Stimulated activated CD4-positive, alpha-beta T cell treated with anti-CD3 and anti-CD28 coated beads, TNF-alpha, amount 100 ng/mL, for 24 hours (primary cell): ENCODE measurements at regions not wholly inside any gene's neighbourhood (a gene's known extent, or its start where the extent isn't known, plus 50 kb on each side); places are given as distances from the start of the nearest gene placed in this dataset.

Experiments used
- DNase-seq, 3 experiments: peaks; one replicate each; pipeline ENCODE4 v3.0.0-alpha.2; 2020; ENCODE audit warnings: low read depth in 3 of 3

DNA sequence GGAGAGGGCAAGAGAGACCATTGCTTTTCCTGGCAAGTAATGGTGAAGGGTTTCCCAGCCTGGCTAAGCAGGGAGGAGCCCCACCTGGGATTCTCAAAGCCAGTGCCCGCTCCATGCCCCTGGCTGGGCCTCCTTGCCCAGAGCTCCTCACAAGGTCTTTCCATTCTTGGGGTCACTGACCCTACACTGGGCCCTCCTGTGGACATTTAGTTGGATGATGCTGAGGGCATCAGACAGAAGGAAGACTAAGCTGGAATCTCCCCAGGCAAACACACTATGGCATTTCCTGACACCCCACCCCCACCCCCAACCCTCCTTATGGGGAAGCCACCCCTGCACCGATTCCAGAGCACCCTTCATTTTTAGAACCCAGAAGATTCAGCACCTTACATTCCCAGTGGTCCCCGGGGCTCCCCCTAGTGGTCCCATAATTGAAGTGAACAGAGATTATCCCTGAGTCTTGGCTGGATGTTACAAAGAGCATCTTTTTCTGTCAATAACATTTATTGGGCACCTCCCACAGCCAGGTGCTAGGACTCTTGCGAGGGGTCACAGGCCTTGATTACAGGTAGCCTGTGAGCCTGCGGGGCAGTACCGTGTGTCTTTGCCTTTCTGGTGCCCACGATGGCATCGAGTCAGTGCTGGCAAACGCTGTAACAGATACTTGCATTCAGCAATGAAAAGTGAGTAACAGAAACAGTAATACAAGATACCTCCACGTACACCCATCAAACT lies 548.5 kb downstream of the BUD13 start:
- DNase-seq = peak; percentile 5 to 21 (median 15)

DNA sequence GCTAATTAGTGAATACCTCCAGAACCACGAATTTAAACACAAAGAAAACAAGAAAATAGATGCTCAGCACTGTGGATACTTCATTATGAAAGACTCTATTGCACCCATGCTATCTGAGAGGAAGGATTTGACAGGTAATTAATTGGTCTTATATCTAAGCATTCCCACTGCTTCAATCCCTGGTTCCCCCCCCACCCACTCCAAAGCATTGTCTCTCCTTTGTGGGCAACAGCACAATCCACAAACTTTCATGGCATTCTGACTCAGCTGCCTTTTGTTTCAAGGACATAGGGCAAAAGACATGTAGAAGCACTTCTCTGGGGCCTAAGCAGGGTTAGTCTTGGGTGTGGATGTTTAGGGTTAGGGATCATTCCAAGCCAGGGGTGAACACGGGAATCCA lies 551.4 kb downstream of the BUD13 start:
- DNase-seq = no peak

DNA sequence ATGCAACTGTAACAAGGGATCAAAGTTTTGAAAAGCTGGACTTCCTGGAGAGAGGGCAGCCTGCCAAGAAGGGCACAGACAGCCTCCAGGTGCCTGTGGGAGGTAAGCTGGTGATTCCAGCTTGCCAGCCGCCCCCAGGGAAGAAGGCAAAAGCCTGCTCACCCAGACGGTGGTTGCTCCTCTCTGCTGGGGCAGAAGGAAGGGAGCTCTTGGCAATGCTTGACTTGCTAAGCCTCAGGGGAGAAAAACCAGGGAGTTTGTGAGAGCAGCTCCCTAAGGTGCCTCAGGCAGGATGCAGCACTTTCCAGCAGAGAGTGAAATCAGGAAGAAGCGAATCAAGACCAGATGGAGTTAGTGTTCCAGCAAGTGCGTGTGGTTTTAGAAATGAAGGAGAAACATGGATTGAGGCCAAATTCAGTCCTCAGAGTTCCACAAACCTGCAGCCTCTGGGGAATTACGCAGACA lies 553.6 kb downstream of the BUD13 start:
- DNase-seq = no peak

DNA sequence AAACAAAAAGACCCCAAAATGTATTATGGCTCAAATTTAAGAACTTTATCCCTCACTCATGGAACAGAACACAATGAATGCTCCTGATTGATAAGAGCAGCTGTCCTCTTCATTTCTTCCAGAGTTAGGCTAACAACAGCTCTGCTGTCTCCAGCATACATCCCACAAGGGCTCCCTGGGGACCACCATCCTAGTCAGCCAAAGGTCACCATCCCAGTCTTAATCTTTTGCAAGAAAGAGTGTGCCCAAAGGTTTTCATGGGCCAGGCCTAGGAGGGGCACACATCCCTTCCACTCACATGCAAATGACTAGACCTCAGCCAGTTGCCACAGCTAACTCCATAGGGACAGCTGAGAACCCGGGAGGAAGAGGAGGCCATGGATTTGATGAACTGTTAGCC lies 555.3 kb downstream of the BUD13 start:
- no peak for DNase-seq

DNA sequence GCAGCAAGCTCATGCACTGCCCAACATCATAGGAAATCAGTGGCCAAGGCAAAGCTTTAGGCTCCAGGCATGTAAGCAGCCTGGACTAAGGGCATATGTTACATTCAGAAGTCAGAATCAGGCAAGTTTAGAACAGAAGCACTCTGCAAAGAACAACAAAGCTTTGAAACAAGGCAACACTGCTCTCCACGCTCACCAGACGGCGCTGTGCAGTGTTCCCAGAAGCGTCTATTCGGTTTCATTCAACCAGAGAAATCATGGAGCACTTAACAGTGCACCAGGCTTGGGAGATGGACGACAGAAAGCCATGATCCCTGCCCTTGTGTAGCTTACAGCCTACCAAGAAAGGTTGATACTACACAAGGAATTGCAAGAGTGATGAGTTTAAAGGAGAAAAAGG lies 555.8 kb downstream of the BUD13 start:
- peak in 1 of 3 experiments; percentile 8 for DNase-seq

DNA sequence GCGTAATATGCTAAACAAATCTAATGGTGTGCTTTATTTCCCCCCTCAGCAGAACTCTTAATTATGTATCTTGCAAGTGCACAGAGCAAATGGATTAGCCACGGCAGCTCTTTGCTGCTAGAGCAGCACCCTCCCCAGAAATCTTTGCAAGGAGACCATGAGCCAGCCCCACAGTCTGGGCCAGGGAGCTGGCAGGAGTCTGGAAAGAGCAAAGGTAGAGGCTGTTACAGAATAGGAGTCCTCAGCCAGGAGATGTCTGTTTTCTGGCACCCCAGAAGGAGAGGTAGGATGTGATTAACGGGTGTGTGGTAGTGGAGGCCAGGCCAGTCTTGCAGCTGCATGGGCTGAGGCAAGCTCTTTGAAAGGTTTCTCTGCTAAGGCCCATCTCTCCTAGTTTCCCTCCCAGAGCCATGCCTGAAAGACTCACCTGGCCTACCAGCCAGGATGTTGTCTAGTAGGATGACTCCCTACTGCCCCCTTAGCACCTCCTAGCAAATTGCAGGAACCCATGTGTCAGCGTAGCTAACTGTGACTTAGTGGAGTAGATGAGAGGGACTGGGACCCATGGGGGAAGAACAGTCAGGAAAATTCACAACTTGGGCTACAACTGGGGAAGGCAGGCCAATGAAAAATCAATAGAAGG lies 557.2 kb downstream of the BUD13 start:
- DNase-seq = no peak

DNA sequence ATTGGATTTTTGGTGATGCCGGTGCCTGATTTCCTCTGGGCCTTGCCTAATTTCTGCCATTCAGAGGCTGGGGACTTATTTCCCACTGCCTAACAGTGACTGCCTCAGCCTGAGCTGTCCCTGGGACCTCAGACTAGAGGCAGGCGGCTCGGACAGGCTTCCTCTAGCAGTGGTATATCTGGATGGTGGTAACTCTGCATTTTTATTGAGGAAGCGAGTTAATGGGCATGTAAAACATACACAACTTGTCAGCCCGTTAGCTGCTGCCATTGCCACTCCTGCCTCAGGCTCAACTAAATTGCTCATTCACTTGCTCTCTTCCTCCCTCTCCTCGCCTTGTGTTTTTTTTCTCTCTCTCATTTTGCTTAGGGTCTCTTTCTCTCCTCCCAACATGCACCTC lies 561.6 kb downstream of the BUD13 start:
- no peak for DNase-seq

DNA sequence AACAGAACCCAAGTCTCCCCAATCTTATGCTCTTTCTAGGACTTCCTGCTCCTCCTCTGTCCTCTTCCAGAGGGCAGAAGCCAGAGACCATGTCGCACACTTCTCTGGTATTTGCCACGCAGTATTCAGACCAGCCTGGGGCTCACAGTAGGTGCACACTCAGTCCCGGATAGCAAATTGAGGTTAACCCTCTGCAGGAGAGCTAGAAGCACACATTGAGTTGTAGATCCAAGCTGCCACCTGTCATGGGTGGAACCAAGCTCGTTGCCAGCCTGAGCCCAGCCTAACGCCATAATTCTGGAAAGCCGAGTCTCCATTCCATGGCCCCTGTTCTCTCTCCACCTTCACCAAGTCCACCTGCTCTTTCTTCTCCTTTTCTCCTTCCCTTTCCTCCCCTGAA lies 562.1 kb downstream of the BUD13 start:
- DNase-seq = no peak

DNA sequence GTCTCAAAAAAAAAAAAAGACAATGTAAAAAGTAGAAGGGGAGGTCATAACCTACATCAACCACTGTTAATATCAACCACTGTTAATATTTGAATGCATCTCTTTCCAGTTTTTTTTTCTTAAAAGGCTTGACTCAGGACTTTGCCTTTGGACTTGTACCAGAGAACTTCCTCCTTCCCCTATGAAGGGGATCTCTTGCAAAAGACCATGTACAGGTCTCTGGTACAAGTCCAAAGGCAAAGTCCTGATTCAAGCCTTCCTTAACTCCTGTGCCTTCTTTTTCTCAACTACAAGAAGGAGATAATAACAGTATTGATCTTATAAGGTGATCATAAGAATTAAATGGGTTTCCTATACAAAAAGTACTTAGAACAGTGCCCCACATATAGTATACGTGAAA lies 563.5 kb downstream of the BUD13 start:
- no peak for DNase-seq

DNA sequence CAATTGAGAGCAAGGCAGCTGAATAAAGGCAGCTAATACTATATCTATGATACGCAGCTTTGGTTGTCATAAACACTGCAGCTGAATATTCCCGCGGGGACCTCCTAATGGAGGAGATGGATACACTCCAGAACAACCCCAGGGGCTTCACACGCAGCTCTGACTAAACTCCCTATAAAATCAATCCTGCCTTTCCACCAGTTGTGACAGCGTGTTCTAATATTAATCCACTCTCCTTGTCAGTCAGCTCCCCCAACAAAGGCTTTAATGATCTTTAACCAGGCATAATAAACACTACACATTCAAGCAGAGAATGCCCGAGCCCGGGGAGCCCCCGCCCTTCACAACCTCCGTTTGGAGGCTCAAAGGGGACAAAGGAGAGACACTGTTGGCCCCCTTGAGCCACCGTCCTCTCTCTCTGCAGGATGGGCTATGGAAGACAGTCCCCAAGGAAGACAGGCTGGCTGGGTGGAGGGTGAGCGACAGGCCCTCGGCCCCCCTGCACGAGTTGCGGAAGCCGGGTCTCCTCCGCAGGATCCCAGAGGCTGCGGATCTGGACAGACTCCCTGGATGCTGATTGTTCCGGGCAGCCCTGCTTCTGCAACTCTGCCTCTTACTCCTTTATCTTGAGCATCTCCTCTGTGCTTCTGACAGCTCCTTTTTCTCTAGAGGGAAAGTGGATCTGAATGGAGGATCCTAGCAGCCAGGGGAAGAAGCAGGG lies 565.2 kb downstream of the BUD13 start:
- no peak for DNase-seq

DNA sequence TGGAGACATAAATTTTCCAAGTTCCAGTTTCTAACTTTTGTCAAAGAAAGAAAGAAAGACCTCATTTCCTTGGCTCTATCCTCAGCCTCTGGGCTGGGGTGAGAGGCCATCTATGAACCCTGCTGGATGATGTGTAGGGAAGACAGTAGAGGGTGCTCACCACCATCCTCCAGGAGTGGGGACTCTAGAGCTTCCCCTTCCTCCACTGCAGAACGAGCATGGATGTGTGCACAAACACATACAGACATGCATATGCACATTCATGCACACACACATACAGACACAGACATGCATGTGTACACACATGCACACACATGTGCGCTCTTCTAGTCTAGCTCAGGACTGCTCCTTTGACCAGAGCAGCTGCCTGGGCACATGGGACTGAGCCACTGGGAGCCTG lies 565.8 kb downstream of the BUD13 start:
- no peak for DNase-seq

DNA sequence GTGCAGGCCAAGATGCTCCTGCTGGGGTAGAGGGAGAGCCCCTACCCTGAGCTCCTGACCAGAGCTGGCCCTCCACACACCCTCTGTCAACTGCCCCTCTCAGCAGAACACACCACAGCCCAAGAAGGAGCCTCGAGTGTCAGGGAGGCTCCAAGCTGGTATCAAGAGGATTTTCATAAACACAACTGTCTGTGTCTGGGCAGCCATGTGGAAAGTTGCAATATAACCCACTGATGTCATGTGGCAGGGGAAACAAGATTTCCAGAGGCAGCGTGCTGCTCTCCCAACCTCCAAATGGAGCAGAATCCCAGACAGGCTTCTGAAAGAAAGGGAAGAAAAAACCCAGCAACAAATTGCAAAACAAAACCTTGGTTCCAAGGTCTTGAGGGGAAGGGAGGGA lies 569.9 kb downstream of the BUD13 start:
- no peak for DNase-seq

DNA sequence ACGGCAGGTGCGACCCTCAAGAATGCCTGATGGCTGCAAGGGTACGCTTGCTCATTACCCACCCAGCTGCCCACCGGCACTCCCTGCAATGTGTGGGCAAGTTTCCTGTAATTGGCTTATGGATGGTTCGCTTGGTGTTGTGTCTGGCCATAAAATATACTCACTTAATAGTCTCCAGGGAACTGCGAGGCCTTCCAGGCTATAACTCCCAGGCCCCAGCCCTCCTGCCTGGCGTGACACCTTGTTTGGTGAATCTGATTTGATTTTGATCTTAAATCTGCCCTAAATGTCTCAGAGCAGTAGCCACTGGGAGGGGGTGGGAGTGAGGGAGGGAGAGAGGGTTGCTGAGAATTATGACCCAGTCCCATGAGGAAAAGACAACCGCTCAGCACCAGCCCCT lies 572.2 kb downstream of the BUD13 start:
- DNase-seq = no peak

DNA sequence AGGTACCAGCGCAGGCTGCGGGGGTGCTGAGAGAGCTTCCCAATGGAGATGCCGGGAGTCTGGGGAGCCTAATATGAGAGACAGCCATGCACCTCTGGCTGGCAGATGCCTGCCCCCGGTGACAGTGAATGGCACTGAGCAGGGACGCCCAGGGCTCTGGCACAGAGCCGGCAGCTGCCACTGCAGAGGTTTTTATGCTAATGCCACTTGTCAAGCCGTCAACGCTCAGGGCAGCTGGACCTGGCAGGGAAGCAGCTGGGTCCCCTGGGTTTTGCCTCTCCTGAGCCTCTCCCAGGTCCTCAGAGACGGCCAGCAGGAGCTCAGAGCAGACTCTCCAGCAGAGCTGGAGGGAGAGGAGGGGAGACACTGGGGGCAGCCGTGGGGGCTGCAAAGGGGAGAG lies 573.6 kb downstream of the BUD13 start:
- DNase-seq = no peak

DNA sequence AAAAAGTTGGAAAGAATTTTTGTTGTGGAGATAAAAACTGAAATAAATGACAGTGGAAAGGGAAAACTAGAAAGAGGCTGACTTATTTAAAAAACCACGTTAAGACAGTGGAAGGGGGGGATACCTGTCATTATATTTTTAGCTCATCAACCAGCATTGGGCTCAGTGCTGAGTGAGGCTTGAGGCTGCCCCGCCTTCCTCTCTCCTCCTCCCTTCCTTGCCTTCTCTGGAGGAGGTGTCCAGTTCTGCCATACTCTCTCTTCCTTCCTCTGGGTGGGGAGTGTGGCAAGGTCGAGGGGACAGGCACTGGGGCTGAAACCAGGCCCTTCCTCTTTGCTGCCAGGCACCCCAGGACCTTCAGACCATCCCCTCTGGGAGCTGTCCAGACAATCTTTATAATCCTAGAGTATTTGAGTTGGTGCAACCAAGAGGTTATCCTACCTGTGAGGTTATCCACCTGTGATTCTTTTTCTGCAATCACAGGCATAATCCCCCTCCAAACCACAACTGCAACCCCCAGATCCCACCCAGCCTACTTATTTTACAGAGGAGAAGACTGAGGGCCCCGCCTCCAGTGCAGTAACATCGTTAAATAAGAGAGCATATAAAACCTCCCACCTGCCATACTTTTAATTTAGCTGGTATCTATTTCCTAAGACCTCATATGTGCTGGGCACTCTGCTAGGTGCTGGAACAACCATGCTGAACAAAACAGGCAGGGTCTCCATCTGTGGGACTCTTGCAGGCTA lies 578.5 kb downstream of the BUD13 start:
- no peak for DNase-seq

DNA sequence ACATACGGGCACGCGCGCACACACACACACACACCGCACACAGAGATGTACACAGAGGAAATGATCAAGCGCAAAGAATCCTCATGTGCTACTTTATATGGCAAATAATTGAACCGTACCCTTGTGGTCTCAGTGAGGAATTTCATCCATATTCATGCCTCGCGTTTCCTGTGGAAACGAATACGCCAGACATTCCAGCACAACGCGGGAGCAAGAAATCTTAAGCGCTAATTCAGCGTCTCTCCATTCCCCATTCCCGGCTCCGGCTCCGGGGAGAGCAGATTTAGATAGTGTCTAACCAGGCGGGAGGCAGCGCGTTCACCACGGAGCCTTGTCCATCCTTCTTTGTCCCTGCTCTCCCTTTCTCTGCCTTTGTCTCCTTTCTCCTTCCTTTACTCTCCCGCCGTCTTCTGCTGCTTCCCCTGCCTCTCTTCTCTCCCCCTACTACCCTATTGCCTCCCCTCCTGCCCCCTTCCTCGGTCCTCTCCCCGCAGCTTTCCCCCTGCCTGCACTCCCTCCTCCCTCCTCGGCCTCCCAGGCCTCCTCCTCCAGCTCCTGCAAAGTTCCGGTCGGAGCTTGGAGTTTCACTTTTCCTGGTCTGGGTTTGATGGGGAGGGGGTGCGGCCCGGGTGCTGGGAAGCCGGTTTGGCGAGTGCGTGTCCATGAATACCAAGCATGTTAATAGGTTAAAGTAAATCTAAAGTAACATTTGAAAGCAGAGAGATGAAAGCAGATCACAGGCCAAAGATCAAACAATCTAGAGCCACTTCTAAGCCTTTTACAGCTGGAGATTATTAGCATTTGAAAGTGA lies 579.3 kb downstream of the BUD13 start:
- no peak for DNase-seq

DNA sequence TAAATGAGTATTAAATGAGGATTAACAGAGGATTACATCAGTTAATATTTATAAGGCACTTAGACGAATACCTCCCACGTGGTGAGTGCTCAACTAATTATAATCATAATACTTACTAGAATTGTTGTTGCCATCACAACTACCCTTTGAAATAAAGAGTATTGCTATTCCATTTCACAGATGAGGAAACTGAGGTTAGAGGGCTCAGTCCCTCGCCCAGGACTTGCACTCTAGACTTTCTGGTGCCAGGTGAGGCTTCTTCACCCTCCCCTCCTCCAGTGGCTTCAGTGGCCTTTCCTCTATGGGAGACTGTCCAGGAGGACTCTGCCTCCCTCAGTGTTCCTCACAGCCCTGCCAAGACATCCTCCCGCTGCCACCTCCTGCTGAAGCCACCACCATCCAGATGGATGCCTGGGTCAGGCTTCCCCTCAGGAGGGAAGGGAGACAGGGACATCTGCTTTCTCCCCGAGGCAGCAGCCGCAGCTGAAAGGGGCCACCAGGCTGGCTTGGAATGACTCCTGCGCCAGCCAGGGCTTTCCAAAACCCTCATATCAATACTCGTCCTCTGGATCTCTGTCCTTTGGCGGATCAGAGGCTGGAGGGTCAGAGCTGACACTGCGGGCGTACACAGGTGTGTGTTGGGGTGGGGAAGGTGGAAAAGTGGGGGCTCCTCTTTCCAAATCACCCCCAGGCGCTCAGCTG lies 580.1 kb downstream of the BUD13 start:
- no peak for DNase-seq

DNA sequence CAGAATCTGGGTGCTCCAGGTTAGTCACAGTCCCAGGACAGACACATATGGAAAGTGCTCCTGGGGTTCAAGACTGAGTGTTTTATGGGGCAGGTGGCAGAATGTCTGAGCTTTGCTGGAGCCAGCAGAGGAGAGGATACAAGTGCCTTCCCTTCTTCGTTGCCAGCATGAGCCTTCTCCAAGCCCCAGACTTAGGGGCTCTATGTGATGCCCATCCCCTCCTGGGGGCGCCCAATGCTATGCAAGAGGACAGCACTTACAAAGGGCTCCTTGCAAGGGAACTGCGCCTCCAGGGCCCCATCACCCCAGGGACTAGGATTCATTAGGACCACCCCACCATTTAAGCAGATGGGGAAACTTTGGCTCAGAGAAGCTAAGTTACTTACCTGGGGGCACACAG lies 581.9 kb downstream of the BUD13 start:
- DNase-seq = no peak

DNA sequence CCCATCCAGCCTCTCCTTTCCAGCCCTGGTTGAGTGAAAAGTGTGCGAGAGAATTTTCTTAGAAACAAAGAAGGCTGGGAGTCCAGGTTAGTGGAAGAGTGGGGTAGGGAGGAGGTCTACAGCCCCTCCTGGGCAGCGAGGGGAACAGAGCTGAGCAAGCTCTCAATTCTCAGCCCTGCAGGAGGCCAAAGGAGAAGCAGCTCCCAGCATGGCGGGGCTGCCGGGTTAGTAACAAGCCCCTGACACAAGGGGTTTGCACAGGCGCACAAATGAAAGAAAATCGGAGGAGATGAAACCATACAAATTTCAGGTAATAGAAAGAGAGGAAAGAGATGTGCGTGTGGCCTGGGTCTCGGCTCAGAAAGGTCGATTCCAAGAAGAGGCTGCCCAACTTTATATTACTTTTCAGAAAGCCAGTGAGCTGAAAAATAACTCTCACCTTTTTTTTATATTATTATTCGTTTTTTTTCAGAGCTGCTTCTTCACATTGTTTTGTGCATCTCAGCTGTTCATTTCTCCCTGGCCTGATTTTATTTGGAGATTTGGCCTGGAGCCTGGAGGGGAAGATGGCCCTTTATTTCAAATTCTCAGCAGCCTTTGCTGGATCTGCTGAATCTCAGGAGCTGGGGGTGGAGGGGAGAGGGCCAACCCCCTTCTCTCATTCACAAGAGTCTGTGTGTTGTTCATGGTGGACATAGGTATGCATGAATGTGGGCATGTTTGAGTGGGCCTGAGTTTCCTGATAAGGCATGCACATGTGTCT lies 583.2 kb downstream of the BUD13 start:
- DNase-seq = no peak

DNA sequence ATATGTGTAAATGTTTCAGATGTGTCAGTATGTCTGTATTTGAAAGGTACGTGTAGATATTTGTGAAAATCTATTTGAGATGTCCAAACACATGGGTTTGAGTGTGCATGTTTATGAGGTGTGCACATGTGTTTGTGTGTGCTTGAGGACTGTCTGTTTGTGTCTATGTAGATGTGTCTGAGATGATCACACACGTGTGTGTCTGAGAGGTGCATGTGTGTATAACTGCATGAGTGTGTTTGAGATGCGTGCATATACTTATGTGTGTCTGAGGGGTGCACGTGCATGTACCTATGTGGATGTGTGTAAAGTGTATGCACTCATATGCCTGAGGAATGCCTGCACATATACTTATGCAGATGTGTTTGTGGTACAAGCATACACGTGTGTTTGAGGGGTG lies 584.4 kb downstream of the BUD13 start:
- DNase-seq = no peak
